Ovary (tissue), 3 donors: ENCODE measurements at regions not wholly inside any gene's neighbourhood (a gene's known extent, or its start where the extent isn't known, plus 50 kb on each side); places are given as distances from the start of the nearest gene placed in this dataset.

Experiments
- CTCF ChIP-seq, 3 donors: fragments of 450-650 bp in 2 of 3; fragments of 200-600 bp in 1 of 3; IDR thresholded peaks; one replicate each; pipeline versions ENCODE4 v1.5.1 to v1.8.0; 2016 to 2022; ENCODE audit warnings: antibody characterized with exemption in 3 of 3, mild to moderate bottlenecking in 1 of 3
- EP300 ChIP-seq: sonication (generic); formaldehyde crosslinking; IDR thresholded peaks from one replicate; pipeline ENCODE4 v1.6.1; 2017; ENCODE audit warnings: antibody characterized with exemption
- donor health status: DM: no; HTN: no; CAD: no.

- TF ChIP-seq CTCF (IDR thresholded peaks at IDR 0.05): no peak
- TF ChIP-seq EP300: no peak
These were observed 139.9 kb upstream of the SLC22A23 start for GRCh38 chr6:3596766-3597165.
